Spleen (tissue), 11 donors: ENCODE measurements at regions not wholly inside any gene's neighbourhood (a gene's known extent, or its start where the extent isn't known, plus 50 kb on each side); places are given as distances from the start of the nearest gene placed in this dataset.

Source experiments
- DNase-seq: peaks from one replicate; pipeline ENCODE4 v3.0.0-alpha.2; 2020
- H3K27ac ChIP-seq, 8 donors: fragments of 200-600 bp; sonication (generic) in 7 of 8; 1 replicate in 4 of 8; 2 replicates in 4 of 8; pipeline versions ENCODE4 v1.5.0 to v1.8.0; 2016 to 2021; ENCODE audit warnings: inconsistent platforms in 4 of 8, mild to moderate bottlenecking in 4 of 8, moderate library complexity in 1 of 8
- H3K27me3 ChIP-seq, 7 donors: fragments of 200-600 bp; sonication (generic) in 6 of 7; replicated peaks in 1 of 7; 1 replicate in 4 of 7; 2 replicates in 3 of 7; pipeline versions ENCODE4 v1.5.0 to v1.8.0; 2016 to 2021; ENCODE audit warnings: inconsistent platforms in 3 of 7, mild to moderate bottlenecking in 1 of 7
- H3K36me3 ChIP-seq, 6 donors: fragments of 200-600 bp; sonication (generic) in 5 of 6; 1 replicate in 4 of 6; 2 replicates in 2 of 6; pipeline versions ENCODE4 v1.5.0 to v1.8.0; 2016 to 2021; ENCODE audit warnings: inconsistent platforms in 2 of 6
- H3K4me1 ChIP-seq, 6 donors: fragments of 200-600 bp; sonication (generic) in 5 of 6; 1 replicate in 3 of 6; 2 replicates in 3 of 6; pipeline versions ENCODE4 v1.5.0 to v1.8.0; 2016 to 2021; ENCODE audit warnings: inconsistent platforms in 3 of 6
- H3K4me3 ChIP-seq, 8 donors: fragments of 200-600 bp; sonication (generic) in 7 of 8; 1 replicate in 4 of 8; 2 replicates in 4 of 8; pipeline versions ENCODE4 v1.5.0 to v1.8.0; 2016 to 2021; ENCODE audit warnings: inconsistent platforms in 4 of 8, mild to moderate bottlenecking in 4 of 8, moderate library complexity in 2 of 8
- H3K9me3 ChIP-seq, 8 donors: fragments of 200-600 bp; sonication (generic) in 7 of 8; 1 replicate in 4 of 8; 2 replicates in 4 of 8; pipeline versions ENCODE4 v1.5.0 to v1.8.0; 2016 to 2021; ENCODE audit warnings: inconsistent platforms in 4 of 8
- CTCF ChIP-seq, 11 experiments: fragments of 200-600 bp in 7 of 11; fragments of 450-650 bp in 4 of 11; sonication (generic) in 4 of 11; IDR thresholded peaks in 8 of 11; conservative IDR thresholded peaks in 3 of 11; 1 replicate in 7 of 11; 2 replicates in 4 of 11; pipeline versions ENCODE4 v1.4.0 to v1.8.0; 2016 to 2021; ENCODE audit warnings: antibody characterized with exemption in 11 of 11, inconsistent platforms in 4 of 11, mild to moderate bottlenecking in 1 of 11
- POLR2A ChIP-seq, 3 donors: fragments of 450-650 bp; IDR thresholded peaks; one replicate each; pipeline ENCODE4 v1.5.1; 2017; ENCODE audit warnings: antibody characterized with exemption in 3 of 3, mild to moderate bottlenecking in 1 of 3
- POLR2AphosphoS5 ChIP-seq, 3 donors: sonication (generic); formaldehyde crosslinking; IDR thresholded peaks; one replicate each; pipeline ENCODE4 v1.5.1; 2017; ENCODE audit warnings: antibody characterized with exemption in 3 of 3
- WGBS, 5 donors: extraction: QIAGEN DNeasy Blood & Tissue Kit in 3 of 5; methylation state at CpG; one replicate each; pipeline versions ENCODE4 v1.1.5 to v1.1.7; 2013 to 2018; 5-methylcytosine and 5-hydroxymethylcytosine counted together
- intact Hi-C: fragments of 100-400 bp; cut with DNase I; formaldehyde crosslinking; loops from one replicate; pipeline ENCODE4 v1.15.0; 2023; ENCODE audit warnings: low total_unique reads
- donor health status: healthy with polysubstance abuse.
- donor health status: DM: no; HTN: no; CAD: no; lungs with moderate emphysema.
- donor health status: DM: no; HTN: no; CAD: no.
- donor health status: Bipolar disorder and iron deficiency.
- donor health status: healthy.
- donor health status: DM: no; HTN: no; CAD: no.
- donor health status: DM: yes; HTN: yes; CAD: no.

DNA sequence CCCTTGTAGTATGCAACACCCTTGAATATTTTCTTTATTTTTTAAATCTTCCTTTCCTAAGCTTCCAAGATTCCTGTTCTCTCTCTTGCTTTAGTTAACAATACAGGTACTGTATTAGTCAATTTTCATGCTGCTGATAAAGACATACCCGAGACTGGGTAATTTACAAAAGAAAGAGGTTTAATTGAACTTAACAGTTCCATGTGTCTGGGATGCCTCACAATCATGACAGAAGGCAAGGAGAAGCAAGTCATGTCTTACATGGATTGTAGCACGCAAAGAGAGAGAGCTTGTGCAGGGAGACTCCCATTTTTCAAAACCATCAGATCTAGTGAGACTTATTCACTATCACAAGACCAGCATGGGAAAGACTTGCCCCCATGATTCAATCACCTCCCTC is 1024.3 kb downstream of the PCDH9 start:
- WGBS, 5 donors, result 34 to 44% (median 39%) methylated on average over 2 of the region's 2 CpGs
- H3K9me3 ChIP-seq, result no peaks in the 10 kb centered on the region
- no peak overlapping the region for H3K27ac ChIP-seq
- no peak for DNase-seq
- intact Hi-C loops, result no loop called here
- TF ChIP-seq CTCF (IDR thresholded peaks at IDR 0.05 in 8 of 11, conservative IDR thresholded peaks at IDR 0.05 in 3 of 11) (no peak), POLR2AphosphoS5 (IDR thresholded peaks at IDR 0.05) (no peak), POLR2A (IDR thresholded peaks at IDR 0.05) (no peak)
- no peak overlapping the region for H3K4me3 ChIP-seq
- no peaks in the 10 kb centered on the region for H3K4me1 ChIP-seq
- H3K36me3 ChIP-seq, result no peaks in the 10 kb centered on the region
- H3K27me3 ChIP-seq, result no peaks in the 10 kb centered on the region

DNA sequence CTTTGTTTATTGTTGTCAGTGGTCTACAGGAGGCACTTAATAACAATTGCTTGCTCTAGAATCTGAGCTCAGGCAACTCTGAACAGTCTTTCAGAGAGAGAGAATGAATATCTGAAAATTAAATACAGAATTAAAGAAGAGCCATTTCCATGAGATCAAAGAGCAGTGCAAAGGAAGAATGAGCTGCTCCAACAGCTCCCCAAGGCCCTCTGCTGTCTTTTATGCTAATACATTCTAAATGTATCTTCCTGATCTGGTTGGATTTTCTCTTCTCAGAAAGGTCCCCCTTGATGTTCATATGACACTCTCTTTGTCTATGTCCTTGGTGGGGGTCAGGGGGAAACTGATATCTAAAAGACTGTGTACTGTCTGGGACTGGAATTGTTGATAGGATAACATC is 1029.6 kb downstream of the PCDH9 start:
- no peak overlapping the region for H3K4me3 ChIP-seq
- no peaks in the 10 kb centered on the region for H3K4me1 ChIP-seq
- intact Hi-C loops, result no loop called here
- TF ChIP-seq CTCF (IDR thresholded peaks at IDR 0.05 in 8 of 11, conservative IDR thresholded peaks at IDR 0.05 in 3 of 11), result no peak
- DNase-seq, result no peak
- H3K27ac ChIP-seq, result no peak overlapping the region
- H3K9me3 ChIP-seq, result no peaks in the 10 kb centered on the region
- no peaks in the 10 kb centered on the region for H3K27me3 ChIP-seq
- H3K36me3 ChIP-seq, result no peaks in the 10 kb centered on the region

DNA sequence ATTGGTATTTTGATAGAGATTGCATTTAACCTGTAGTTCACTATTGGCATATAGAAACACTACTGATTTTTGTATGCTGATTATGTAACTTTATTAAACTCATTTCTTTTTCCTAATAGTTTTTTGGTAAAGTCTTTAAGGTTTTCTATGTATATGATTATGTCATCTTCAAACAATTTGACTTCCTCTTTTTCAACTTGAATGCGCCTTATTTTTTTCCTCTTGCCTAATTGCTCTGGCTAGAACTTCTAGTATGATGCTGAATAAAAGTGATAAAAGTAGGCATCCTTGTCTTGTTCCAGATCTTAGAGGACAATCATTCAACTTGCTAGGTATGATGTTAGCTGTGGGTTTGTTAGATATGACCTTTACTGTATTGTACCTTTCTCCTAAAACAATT is 1034.9 kb downstream of the PCDH9 start:
- Histone ChIP-seq H3K4me3 (no peak overlapping the region), H3K4me1 (no peaks in the 10 kb centered on the region), H3K27me3 (no peaks in the 10 kb centered on the region), H3K36me3 (no peaks in the 10 kb centered on the region), H3K27ac (no peak overlapping the region), H3K9me3 (peaks cover 0 to 10% (median 0%) of the 10 kb centered on the region in 8 donors)
- DNase-seq, result no peak
- intact Hi-C loops, result no loop called here
- 65 to 87% (median 84%) methylated on average over 1 of the region's 1 CpG for WGBS, 5 donors
- TF ChIP-seq POLR2A (IDR thresholded peaks at IDR 0.05), result no peak

- Histone ChIP-seq H3K27me3 (no peaks in the 10 kb centered on the region), H3K36me3 (no peaks in the 10 kb centered on the region), H3K4me3 (no peak overlapping the region), H3K4me1 (no peaks in the 10 kb centered on the region), H3K27ac (no peak overlapping the region), H3K9me3 (peaks cover 0 to 10% (median 0%) of the 10 kb centered on the region in 8 donors)
- no peak for DNase-seq
- TF ChIP-seq CTCF (IDR thresholded peaks at IDR 0.05 in 8 of 11, conservative IDR thresholded peaks at IDR 0.05 in 3 of 11) (no peak), POLR2A (IDR thresholded peaks at IDR 0.05) (no peak), POLR2AphosphoS5 (IDR thresholded peaks at IDR 0.05) (no peak)
- 57 to 93% (median 74%) methylated on average over 1 of the region's 1 CpG for WGBS, 5 donors
- intact Hi-C loops, result no loop called here
Observed at GRCh38 chr13:66189986-66190385, 1040.2 kb downstream of the PCDH9 start.

DNA sequence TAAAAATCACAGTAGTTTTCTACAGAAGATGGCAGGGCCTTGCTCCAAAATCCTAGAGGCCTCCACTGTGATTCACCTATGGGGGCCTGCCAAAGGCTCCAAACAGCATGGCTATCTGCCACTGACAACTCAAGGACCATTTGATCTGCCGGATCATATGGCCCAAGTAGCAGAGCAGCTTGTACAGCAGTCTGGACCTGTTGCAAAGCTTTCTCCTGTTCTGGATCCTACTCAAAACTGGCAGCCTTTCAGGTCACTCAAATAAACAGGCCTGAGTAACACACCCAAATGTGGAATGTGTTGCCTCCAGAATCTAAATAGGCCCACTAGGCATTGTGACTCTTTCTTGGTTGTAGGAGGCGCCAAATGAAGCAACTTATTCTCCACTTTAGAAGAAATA is 1049.3 kb downstream of the PCDH9 start:
- Histone ChIP-seq H3K36me3 (no peaks in the 10 kb centered on the region), H3K27me3 (no peaks in the 10 kb centered on the region), H3K27ac (no peak overlapping the region), H3K4me3 (no peak overlapping the region), H3K9me3 (peaks cover 0 to 16% (median 0%) of the 10 kb centered on the region in 8 donors), H3K4me1 (no peaks in the 10 kb centered on the region)
- WGBS, 5 donors, result 85 to 100% (median 92%) methylated on average over 2 of the region's 2 CpGs
- no peak for TF ChIP-seq POLR2A (IDR thresholded peaks at IDR 0.05)
- TF ChIP-seq POLR2AphosphoS5 (IDR thresholded peaks at IDR 0.05), result no peak
- no peak for TF ChIP-seq CTCF (IDR thresholded peaks at IDR 0.05 in 8 of 11, conservative IDR thresholded peaks at IDR 0.05 in 3 of 11)
- intact Hi-C loops, result no loop called here
- no peak for DNase-seq
